GM12891 (cell line): ENCODE measurements at regions not wholly inside any gene's neighbourhood (a gene's known extent, or its start where the extent isn't known, plus 50 kb on each side); places are given as distances from the start of the nearest gene placed in this dataset.

Experiments used
- POLR2A ChIP-seq: IDR thresholded peaks from 2 replicates; pipeline ENCODE4 v1.6.1; 2011; ENCODE audit warnings: low read depth, low read length, control low read depth
- POLR2AphosphoS5 ChIP-seq: IDR thresholded peaks from 2 replicates; pipeline ENCODE4 v1.6.1; 2011; ENCODE audit warnings: low read depth, low read length, control low read depth
- POU2F2 ChIP-seq: IDR thresholded peaks from 2 replicates; pipeline ENCODE4 v1.6.1; 2011; ENCODE audit warnings: low read depth, mild to moderate bottlenecking, control low read depth, low read length, moderate library complexity
- SPI1 ChIP-seq: IDR thresholded peaks from 2 replicates; pipeline ENCODE4 v1.6.1; 2011; ENCODE audit warnings: low read depth, low read length, control low read depth
- TAF1 ChIP-seq: IDR thresholded peaks from 2 replicates; pipeline ENCODE4 v1.6.1; 2011; ENCODE audit warnings: low read depth, low read length, control low read depth

DNA sequence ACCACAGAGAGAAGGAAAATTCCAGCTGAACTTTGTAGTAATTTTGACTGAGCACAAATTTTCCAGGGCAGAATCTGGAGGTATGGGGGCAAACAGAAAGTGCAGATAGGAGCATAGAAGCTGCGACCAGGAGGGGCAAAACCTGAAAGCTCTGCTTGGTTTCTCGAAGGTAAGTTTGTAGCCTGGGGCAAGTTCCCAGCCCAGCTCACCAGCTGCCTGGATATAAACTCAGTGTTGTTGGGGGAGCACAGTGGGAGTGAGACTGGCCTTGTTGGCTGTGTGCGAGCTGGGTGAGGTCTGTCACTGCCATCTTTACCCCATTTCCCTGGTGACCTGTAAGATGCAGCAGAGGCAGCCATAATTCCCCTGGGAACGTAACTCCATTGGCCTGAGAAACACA is 213.5 kb upstream of the POF1B start:
- TF ChIP-seq POLR2AphosphoS5 (no peak), POLR2A (no peak), TAF1 (no peak), SPI1 (no peak), POU2F2 (no peak)
